ENCODE measurements at regions not wholly inside any gene's neighbourhood (a gene's known extent, or its start where the extent isn't known, plus 50 kb on each side); places are given as distances from the start of the nearest gene placed in this dataset.

DNA sequence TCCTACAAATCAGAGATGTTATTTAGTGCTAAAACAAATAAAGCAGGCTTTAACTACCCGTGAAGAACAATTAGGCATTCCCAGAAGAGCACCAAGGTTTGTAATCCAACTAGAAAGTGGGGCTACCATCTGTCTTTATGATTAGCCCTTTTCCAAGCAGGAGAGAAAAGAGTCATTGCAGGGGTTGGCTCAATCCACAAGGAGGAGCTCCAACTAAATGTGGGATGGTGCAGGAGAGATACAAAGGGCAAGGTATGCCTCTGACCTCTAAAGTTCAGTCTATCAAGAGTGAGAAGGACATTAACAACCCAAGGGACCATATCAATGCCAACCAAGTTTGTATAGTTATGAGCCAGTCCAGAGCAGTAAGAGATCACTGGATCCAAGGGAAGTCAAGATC lies 382.7 kb upstream of the DUSP10 start:
- CTCF ChIA-PET = interaction anchor here (0.6 to 0.7 kb wide), 2 partner anchors 264 to 331 kb away, joined by 3 to 5 read pairs; no protein-coding TSS in a partner anchor
- no peak for DNase-seq (ENCODE audit: extremely low spot score)
- POLR2A ChIA-PET = no interaction called here
- TF ChIP-seq NFRKB (IDR thresholded peaks at IDR 0.05) (no peak), ELF4 (IDR thresholded peaks at IDR 0.05) (no peak), SP1 (IDR thresholded peaks at IDR 0.05) (no peak), ZNF384 (IDR thresholded peaks at IDR 0.05) (no peak), FOXK2 (IDR thresholded peaks at IDR 0.05) (no peak), CTBP1 (IDR thresholded peaks at IDR 0.05; ENCODE audit: borderline replicate concordance) (no peak), TARDBP (IDR thresholded peaks at IDR 0.05) (no peak), LEF1 (IDR thresholded peaks at IDR 0.05; ENCODE audit: borderline replicate concordance) (no peak), L3MBTL2 (conservative IDR thresholded peaks at IDR 0.05) (no peak), ARNT (IDR thresholded peaks at IDR 0.05) (no peak), FOXA1 (IDR thresholded peaks at IDR 0.05) (no peak), BHLHE40 (IDR thresholded peaks at IDR 0.05; ENCODE audit: borderline replicate concordance) (no peak)
- TF ChIP-seq, protein P1, sequence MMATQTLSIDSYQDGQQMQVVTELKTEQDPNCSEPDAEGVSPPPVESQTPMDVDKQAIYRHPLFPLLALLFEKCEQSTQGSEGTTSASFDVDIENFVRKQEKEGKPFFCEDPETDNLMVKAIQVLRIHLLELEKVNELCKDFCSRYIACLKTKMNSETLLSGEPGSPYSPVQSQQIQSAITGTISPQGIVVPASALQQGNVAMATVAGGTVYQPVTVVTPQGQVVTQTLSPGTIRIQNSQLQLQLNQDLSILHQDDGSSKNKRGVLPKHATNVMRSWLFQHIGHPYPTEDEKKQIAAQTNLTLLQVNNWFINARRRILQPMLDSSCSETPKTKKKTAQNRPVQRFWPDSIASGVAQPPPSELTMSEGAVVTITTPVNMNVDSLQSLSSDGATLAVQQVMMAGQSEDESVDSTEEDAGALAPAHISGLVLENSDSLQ (IDR thresholded peaks at IDR 0.05) = no peak

DNA sequence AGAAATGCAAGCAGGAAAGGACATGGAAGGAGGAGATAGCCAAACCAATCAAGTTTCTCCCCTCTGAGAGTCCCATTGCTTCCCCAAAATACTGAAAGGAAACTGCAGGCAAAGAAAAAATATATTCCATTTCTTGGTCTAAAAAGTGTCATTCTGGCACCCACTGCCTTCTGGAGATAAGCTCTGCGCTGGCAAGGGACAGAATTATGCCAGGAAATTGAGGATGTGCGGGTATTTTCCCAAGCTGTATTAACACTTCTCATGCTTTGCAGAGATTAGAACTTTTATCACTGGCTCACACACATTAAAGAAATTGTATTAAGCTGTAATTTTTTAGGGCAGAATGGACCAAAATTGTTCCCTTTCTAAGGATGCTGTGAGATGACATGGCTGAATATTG lies 381.2 kb upstream of the DUSP10 start:
- DNase-seq (ENCODE audit: extremely low spot score) = no peak
- ChIA-PET CTCF (no interaction called here), POLR2A (no interaction called here)
- no peak for TF ChIP-seq ARNT (IDR thresholded peaks at IDR 0.05)
- no peak for TF ChIP-seq FOXK2 (IDR thresholded peaks at IDR 0.05)
- no peak for TF ChIP-seq BHLHE40 (IDR thresholded peaks at IDR 0.05; ENCODE audit: borderline replicate concordance)
- TF ChIP-seq FOXM1 (IDR thresholded peaks at IDR 0.05; ENCODE audit: borderline replicate concordance) = no peak
- TF ChIP-seq CTBP1 (IDR thresholded peaks at IDR 0.05; ENCODE audit: borderline replicate concordance) = no peak
- no peak for TF ChIP-seq HDGF (IDR thresholded peaks at IDR 0.05; ENCODE audit: borderline replicate concordance)
- no peak for TF ChIP-seq NFRKB (IDR thresholded peaks at IDR 0.05)
- no peak for TF ChIP-seq L3MBTL2 (conservative IDR thresholded peaks at IDR 0.05)
- no peak for TF ChIP-seq SP1 (IDR thresholded peaks at IDR 0.05)
- TF ChIP-seq, protein P1 (IDR thresholded peaks at IDR 0.05) = no peak
- TF ChIP-seq FOXA1 (IDR thresholded peaks at IDR 0.05) = no peak
- no peak for TF ChIP-seq ZNF384 (IDR thresholded peaks at IDR 0.05)
- no peak for TF ChIP-seq LEF1 (IDR thresholded peaks at IDR 0.05; ENCODE audit: borderline replicate concordance)
- TF ChIP-seq ELF4 (IDR thresholded peaks at IDR 0.05) = no peak
- no peak for TF ChIP-seq TARDBP (IDR thresholded peaks at IDR 0.05)
- no peak for TF ChIP-seq SUZ12 (IDR thresholded peaks at IDR 0.05)

DNA sequence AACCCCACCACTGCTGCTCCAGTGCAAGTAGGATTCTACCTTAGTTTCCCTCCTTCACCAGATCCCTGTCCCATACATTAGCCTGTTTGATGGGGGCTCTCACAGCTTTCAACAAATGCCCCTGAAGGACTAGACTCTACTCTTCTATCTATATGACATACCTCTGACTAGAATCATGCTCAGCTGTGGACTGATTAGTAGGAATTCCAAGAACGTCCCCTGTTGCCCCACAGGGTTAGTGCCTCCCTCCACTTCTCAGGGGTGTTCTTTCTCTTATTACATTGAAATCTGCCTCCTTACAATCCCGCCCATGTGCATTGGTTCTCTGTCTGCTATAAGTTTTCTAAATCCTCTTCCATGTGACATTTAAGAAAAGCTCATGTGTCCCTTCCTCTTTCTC lies 375.9 kb upstream of the DUSP10 start:
- POLR2A ChIA-PET = no interaction called here
- DNase-seq (ENCODE audit: extremely low spot score) = no peak
- CTCF ChIA-PET = no interaction called here
- TF ChIP-seq HDGF (IDR thresholded peaks at IDR 0.05; ENCODE audit: borderline replicate concordance) (no peak), BHLHE40 (IDR thresholded peaks at IDR 0.05; ENCODE audit: borderline replicate concordance) (no peak), FOXA1 (IDR thresholded peaks at IDR 0.05) (no peak), TARDBP (IDR thresholded peaks at IDR 0.05) (no peak), FOXM1 (IDR thresholded peaks at IDR 0.05; ENCODE audit: borderline replicate concordance) (no peak), SUZ12 (IDR thresholded peaks at IDR 0.05) (no peak), SP1 (IDR thresholded peaks at IDR 0.05) (no peak), L3MBTL2 (conservative IDR thresholded peaks at IDR 0.05) (no peak), CTBP1 (IDR thresholded peaks at IDR 0.05; ENCODE audit: borderline replicate concordance) (no peak), NFRKB (IDR thresholded peaks at IDR 0.05) (no peak), ELF4 (IDR thresholded peaks at IDR 0.05) (no peak), FOXK2 (IDR thresholded peaks at IDR 0.05) (no peak), ZNF384 (IDR thresholded peaks at IDR 0.05) (no peak)
- TF ChIP-seq, protein P1 (IDR thresholded peaks at IDR 0.05) = no peak

DNA sequence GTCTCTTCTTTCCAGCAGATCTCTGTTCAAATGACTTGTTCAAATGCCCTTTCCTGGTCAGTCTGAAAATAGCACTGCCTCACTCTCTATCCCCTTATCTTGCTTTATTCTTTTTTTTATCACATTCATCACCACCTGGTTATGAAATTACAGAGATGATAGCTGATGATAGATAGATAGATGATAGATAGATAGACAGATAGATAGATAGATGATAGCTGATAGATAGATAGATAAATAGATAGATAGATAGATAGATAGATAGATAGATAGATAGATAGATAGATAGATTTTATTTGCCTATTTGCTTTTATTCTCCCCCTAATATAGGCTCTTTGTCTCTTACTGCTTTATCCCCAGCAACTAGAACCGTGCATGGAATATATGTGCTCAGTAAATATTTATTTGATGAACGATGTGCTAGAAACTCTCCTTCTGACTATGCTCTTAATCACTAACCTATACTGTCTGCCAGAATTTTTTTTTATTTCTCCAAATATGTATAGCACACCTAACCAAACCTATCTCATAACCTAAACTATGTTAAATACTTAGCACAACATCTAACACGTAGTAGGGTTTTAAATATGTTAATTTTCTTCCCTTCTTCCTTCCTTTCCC lies 372.8 kb upstream of the DUSP10 start:
- CTCF ChIA-PET = no interaction called here
- DNase-seq (ENCODE audit: extremely low spot score) = no peak
- POLR2A ChIA-PET = no interaction called here
- TF ChIP-seq ZNF384 (IDR thresholded peaks at IDR 0.05) = no peak
- TF ChIP-seq ARNT (IDR thresholded peaks at IDR 0.05) = no peak
- TF ChIP-seq SUZ12 (IDR thresholded peaks at IDR 0.05) = no peak
- no peak for TF ChIP-seq NFRKB (IDR thresholded peaks at IDR 0.05)
- TF ChIP-seq FOXM1 (IDR thresholded peaks at IDR 0.05; ENCODE audit: borderline replicate concordance) = no peak
- no peak for TF ChIP-seq FOXA1 (IDR thresholded peaks at IDR 0.05)
- TF ChIP-seq CTBP1 (IDR thresholded peaks at IDR 0.05; ENCODE audit: borderline replicate concordance) = no peak
- TF ChIP-seq, protein P1 (IDR thresholded peaks at IDR 0.05) = no peak
- TF ChIP-seq LEF1 (IDR thresholded peaks at IDR 0.05; ENCODE audit: borderline replicate concordance) = no peak
- no peak for TF ChIP-seq HDGF (IDR thresholded peaks at IDR 0.05; ENCODE audit: borderline replicate concordance)
- TF ChIP-seq L3MBTL2 (conservative IDR thresholded peaks at IDR 0.05) = no peak

DNA sequence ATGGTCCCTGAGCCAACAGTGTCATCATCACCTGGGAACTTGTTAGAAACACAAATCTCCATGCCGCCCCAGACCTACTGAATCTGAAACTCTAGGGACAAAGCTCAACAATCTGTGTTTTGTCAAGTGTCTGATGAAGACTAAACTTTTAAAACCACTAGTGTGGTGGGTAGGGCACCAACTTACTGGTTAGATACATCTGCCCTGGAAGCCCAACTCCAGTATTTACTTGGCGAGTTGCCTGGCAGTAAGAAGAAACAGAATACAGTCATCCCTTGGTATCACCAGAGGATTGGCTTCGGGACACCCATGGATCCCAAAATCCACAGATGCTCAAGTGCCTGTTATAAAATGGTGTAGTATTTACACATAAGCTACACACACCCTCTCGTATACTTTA lies 367.9 kb upstream of the DUSP10 start:
- TF ChIP-seq FOXK2 (IDR thresholded peaks at IDR 0.05) (no peak), ELF4 (IDR thresholded peaks at IDR 0.05) (no peak), HDGF (IDR thresholded peaks at IDR 0.05; ENCODE audit: borderline replicate concordance) (no peak), FOXA1 (IDR thresholded peaks at IDR 0.05) (no peak), ZNF384 (IDR thresholded peaks at IDR 0.05) (no peak), NFRKB (IDR thresholded peaks at IDR 0.05) (no peak), ARNT (IDR thresholded peaks at IDR 0.05) (no peak), FOXM1 (IDR thresholded peaks at IDR 0.05; ENCODE audit: borderline replicate concordance) (no peak)
- TF ChIP-seq, protein P1 (IDR thresholded peaks at IDR 0.05) = no peak
- POLR2A ChIA-PET = no interaction called here
- CTCF ChIA-PET = no interaction called here
- no peak for DNase-seq (ENCODE audit: extremely low spot score)
